ENCODE measurements at regions not wholly inside any gene's neighbourhood (a gene's known extent, or its start where the extent isn't known, plus 50 kb on each side); places are given as distances from the start of the nearest gene placed in this dataset.

DNA sequence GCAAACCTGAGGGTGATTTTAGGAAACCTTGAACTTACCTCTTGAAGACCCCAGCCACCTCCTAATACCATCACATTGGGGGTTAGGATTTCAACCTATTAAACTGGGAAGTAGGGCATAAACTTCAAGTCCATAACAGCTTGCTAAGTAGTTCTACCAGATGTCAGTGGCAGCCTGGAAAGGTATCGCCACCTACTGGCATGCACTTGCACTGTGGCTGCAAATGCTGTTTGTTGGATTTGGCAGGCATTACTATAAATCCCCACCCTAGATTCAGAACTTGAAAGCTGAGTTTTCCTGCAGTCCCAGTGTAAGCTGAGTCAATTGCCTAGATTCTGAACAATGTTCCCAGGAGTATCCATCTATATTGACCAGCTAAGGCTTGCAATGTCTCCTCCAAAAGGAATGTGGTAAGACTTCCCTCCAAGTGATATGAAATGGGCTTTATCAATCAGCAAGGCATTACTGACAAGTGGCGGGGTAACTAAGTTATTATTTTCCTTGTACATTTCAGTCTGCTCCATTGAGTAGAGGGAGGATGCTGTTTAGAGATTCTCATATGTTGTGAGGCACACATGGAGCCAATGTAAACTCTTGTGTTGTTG, 474.5 kb downstream of the PTPRC start:
- TF ChIP-seq, protein P1, sequence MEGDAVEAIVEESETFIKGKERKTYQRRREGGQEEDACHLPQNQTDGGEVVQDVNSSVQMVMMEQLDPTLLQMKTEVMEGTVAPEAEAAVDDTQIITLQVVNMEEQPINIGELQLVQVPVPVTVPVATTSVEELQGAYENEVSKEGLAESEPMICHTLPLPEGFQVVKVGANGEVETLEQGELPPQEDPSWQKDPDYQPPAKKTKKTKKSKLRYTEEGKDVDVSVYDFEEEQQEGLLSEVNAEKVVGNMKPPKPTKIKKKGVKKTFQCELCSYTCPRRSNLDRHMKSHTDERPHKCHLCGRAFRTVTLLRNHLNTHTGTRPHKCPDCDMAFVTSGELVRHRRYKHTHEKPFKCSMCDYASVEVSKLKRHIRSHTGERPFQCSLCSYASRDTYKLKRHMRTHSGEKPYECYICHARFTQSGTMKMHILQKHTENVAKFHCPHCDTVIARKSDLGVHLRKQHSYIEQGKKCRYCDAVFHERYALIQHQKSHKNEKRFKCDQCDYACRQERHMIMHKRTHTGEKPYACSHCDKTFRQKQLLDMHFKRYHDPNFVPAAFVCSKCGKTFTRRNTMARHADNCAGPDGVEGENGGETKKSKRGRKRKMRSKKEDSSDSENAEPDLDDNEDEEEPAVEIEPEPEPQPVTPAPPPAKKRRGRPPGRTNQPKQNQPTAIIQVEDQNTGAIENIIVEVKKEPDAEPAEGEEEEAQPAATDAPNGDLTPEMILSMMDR (IDR thresholded peaks at IDR 0.05; ENCODE audit: insufficient read depth, low read length), result peak; percentile 93
- no peak for TF ChIP-seq GABPA (IDR thresholded peaks at IDR 0.05; ENCODE audit: low read depth)
- no peak overlapping the region for H3K4me3 ChIP-seq (replicated peaks; ENCODE audit: insufficient read depth, low read length)
- no peaks in the 10 kb centered on the region for H3K27me3 ChIP-seq (ENCODE audit: insufficient read depth, poor library complexity, severe bottlenecking)
- DNase-seq (ENCODE audit: low read depth in 1 of 2, low spot score in 1 of 2), result peak in 1 of 2 experiments; percentile 87
- H3K27ac ChIP-seq (replicated peaks), result peak overlapping the region; percentile 45

GRCh38 chr1:199116488-199116887, 477.6 kb downstream of the PTPRC start:
- TF ChIP-seq, protein P1 (IDR thresholded peaks at IDR 0.05; ENCODE audit: insufficient read depth, low read length), result no peak
- TF ChIP-seq SPI1 (IDR thresholded peaks at IDR 0.05; ENCODE audit: borderline replicate concordance, low read depth) (no peak), REST (IDR thresholded peaks at IDR 0.05; ENCODE audit: insufficient replicate concordance, low read depth) (no peak), POLR2AphosphoS5 (IDR thresholded peaks at IDR 0.05; ENCODE audit: low read depth) (no peak), GABPA (IDR thresholded peaks at IDR 0.05; ENCODE audit: low read depth) (no peak)
- no peak overlapping the region for H3K27ac ChIP-seq (replicated peaks)
- DNase-seq (ENCODE audit: low read depth in 1 of 2, low spot score in 1 of 2), result no peak
- no peak overlapping the region for H3K4me3 ChIP-seq (replicated peaks; ENCODE audit: insufficient read depth, low read length)
- no peaks in the 10 kb centered on the region for H3K27me3 ChIP-seq (ENCODE audit: insufficient read depth, poor library complexity, severe bottlenecking)

GRCh38 chr1:199121047-199121446, 482.2 kb downstream of the PTPRC start:
- H3K4me3 ChIP-seq (replicated peaks; ENCODE audit: insufficient read depth, low read length), result no peak overlapping the region
- DNase-seq (ENCODE audit: low read depth in 1 of 2, low spot score in 1 of 2), result no peak
- TF ChIP-seq REST (IDR thresholded peaks at IDR 0.05; ENCODE audit: insufficient replicate concordance, low read depth), result no peak
- TF ChIP-seq POLR2AphosphoS5 (IDR thresholded peaks at IDR 0.05; ENCODE audit: low read depth), result no peak
- TF ChIP-seq GABPA (IDR thresholded peaks at IDR 0.05; ENCODE audit: low read depth), result no peak
- TF ChIP-seq SPI1 (IDR thresholded peaks at IDR 0.05; ENCODE audit: borderline replicate concordance, low read depth), result no peak
- TF ChIP-seq, protein P1 (IDR thresholded peaks at IDR 0.05; ENCODE audit: insufficient read depth, low read length), result no peak
- no peak overlapping the region for H3K27ac ChIP-seq (replicated peaks)
- H3K27me3 ChIP-seq (ENCODE audit: insufficient read depth, poor library complexity, severe bottlenecking), result no peaks in the 10 kb centered on the region

DNA sequence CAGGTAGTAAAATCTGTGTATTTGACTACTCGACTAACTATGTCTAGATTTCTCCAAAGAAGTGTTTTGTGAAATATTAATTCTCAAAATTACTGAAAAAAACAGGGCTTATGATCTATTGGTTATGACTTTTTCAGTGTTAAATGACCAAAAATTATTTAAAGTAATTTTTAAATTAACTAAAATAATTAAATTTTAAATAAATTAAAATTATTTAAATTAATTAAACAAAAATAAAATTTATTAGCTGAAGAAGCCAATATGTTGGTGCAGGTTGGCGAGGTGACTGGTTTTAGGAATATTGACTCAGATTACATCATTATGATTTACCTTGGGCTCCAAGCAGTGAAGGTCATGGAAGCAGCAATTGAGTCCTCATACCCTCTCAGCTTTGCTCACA, 483.2 kb downstream of the PTPRC start:
- TF ChIP-seq SPI1 (IDR thresholded peaks at IDR 0.05; ENCODE audit: borderline replicate concordance, low read depth) (no peak), POLR2AphosphoS5 (IDR thresholded peaks at IDR 0.05; ENCODE audit: low read depth) (no peak), GABPA (IDR thresholded peaks at IDR 0.05; ENCODE audit: low read depth) (no peak), REST (IDR thresholded peaks at IDR 0.05; ENCODE audit: insufficient replicate concordance, low read depth) (no peak)
- TF ChIP-seq, protein P1 (IDR thresholded peaks at IDR 0.05; ENCODE audit: insufficient read depth, low read length), result no peak

More for the DNA sequence above, 483.2 kb downstream of the PTPRC start:
- H3K27ac ChIP-seq (replicated peaks), result no peak overlapping the region
- DNase-seq (ENCODE audit: low read depth in 1 of 2, low spot score in 1 of 2), result no peak
- no peaks in the 10 kb centered on the region for H3K27me3 ChIP-seq (ENCODE audit: insufficient read depth, poor library complexity, severe bottlenecking)
- H3K4me3 ChIP-seq (replicated peaks; ENCODE audit: insufficient read depth, low read length), result no peak overlapping the region

All from HL-60 (cell line).